HL-60 (cell line): ENCODE measurements at regions not wholly inside any gene's neighbourhood (a gene's known extent, or its start where the extent isn't known, plus 50 kb on each side); places are given as distances from the start of the nearest gene placed in this dataset.

Source experiments
- DNase-seq, 2 experiments: peaks; one replicate each; pipeline ENCODE4 v3.0.0-alpha.2; 2010 to 2020; ENCODE audit warnings: low read depth in 1 of 2, low spot score in 1 of 2
- H3K27ac ChIP-seq: fragments of 250-450 bp; sonication (Bioruptor Pico); replicated peaks from 2 replicates; pipeline ENCODE4 v1.5.1; 2020; ENCODE audit warnings: mild to moderate bottlenecking, moderate library complexity
- H3K27me3 ChIP-seq: fragments of 250-450 bp; sonication (Bioruptor Pico); 2 replicates; pipeline ENCODE4 v1.5.1; 2021; ENCODE audit warnings: mild to moderate bottlenecking, moderate library complexity; ENCODE audit not compliant: insufficient read depth, poor library complexity, severe bottlenecking
- H3K4me3 ChIP-seq: replicated peaks from 2 replicates; pipeline ENCODE4 v1.5.1; 2011; ENCODE audit warnings: mild to moderate bottlenecking, control low read depth, low read length; ENCODE audit not compliant: insufficient read depth
- CTCF ChIP-seq: IDR thresholded peaks from one replicate; pipeline ENCODE4 v1.5.1; 2011; ENCODE audit warnings: low read length, control low read depth, inconsistent platforms; ENCODE audit not compliant: insufficient read depth
- GABPA ChIP-seq: IDR thresholded peaks from 2 replicates; pipeline ENCODE4 v1.6.1; 2012; ENCODE audit warnings: low read depth
- POLR2AphosphoS5 ChIP-seq: IDR thresholded peaks from 2 replicates; pipeline ENCODE4 v1.6.1; 2012; ENCODE audit warnings: low read depth
- SPI1 ChIP-seq: IDR thresholded peaks from 2 replicates; pipeline ENCODE4 v1.6.1; 2012; ENCODE audit warnings: low read depth, mild to moderate bottlenecking, borderline replicate concordance
- TF ChIP-seq, protein P1 (sequence below): IDR thresholded peaks from 2 replicates; pipeline ENCODE4 v1.6.1; 2012; ENCODE audit warnings: low read depth; ENCODE audit not compliant: insufficient replicate concordance

DNA sequence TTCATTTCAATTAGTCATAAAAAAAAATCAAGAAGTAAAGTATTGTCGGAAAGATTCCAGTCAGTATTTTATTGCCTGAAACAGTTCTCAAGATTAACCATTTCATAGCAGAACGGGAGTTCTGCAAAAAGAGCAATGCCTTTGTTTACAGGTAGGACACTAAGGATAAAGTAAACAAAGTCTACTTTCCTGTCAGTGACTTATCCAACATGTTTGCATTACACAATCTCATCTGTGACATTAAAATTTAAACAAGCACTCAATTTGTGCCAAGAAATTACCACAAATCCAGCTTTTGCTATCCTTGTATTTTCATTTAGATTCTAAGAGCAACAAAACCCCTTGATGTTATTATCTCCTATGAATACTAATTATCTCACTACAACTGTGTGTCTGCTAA, 306.5 kb upstream of the LDB2 start:
- Histone ChIP-seq H3K27ac (no peak overlapping the region), H3K4me3 (no peak overlapping the region), H3K27me3 (no peaks in the 10 kb centered on the region)
- no peak for DNase-seq
- TF ChIP-seq GABPA (no peak), POLR2AphosphoS5 (no peak), SPI1 (no peak), CTCF (no peak)
- TF ChIP-seq, protein P1, sequence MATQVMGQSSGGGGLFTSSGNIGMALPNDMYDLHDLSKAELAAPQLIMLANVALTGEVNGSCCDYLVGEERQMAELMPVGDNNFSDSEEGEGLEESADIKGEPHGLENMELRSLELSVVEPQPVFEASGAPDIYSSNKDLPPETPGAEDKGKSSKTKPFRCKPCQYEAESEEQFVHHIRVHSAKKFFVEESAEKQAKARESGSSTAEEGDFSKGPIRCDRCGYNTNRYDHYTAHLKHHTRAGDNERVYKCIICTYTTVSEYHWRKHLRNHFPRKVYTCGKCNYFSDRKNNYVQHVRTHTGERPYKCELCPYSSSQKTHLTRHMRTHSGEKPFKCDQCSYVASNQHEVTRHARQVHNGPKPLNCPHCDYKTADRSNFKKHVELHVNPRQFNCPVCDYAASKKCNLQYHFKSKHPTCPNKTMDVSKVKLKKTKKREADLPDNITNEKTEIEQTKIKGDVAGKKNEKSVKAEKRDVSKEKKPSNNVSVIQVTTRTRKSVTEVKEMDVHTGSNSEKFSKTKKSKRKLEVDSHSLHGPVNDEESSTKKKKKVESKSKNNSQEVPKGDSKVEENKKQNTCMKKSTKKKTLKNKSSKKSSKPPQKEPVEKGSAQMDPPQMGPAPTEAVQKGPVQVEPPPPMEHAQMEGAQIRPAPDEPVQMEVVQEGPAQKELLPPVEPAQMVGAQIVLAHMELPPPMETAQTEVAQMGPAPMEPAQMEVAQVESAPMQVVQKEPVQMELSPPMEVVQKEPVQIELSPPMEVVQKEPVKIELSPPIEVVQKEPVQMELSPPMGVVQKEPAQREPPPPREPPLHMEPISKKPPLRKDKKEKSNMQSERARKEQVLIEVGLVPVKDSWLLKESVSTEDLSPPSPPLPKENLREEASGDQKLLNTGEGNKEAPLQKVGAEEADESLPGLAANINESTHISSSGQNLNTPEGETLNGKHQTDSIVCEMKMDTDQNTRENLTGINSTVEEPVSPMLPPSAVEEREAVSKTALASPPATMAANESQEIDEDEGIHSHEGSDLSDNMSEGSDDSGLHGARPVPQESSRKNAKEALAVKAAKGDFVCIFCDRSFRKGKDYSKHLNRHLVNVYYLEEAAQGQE = no peak

GRCh38 chr4:17203797-17204196, 305.4 kb upstream of the LDB2 start:
- Histone ChIP-seq H3K27me3 (no peaks in the 10 kb centered on the region), H3K27ac (no peak overlapping the region), H3K4me3 (no peak overlapping the region)
- no peak for DNase-seq
- TF ChIP-seq SPI1 (no peak), GABPA (no peak), POLR2AphosphoS5 (no peak), CTCF (no peak)
- TF ChIP-seq, protein P1 = no peak

DNA sequence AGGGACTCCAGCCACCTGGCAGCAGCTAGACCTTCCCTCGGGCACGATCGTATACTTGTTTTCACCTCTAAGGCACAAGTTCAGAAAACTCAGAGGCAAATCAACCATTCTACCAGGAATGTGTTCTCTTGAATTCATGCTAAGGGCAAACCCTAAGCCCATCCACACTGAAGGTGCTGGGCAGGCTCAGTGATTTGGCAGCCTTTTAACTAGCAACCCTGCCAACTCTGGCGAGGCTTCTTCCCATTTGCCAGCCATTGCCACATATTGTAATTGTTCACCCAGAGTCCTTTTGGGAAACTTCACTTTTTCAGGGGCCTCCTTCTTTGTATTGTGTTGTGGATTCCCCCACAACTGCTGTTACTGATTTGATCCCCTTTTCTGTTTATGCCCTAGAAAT, 298.6 kb upstream of the LDB2 start:
- Histone ChIP-seq H3K27ac (no peak overlapping the region), H3K27me3 (no peaks in the 10 kb centered on the region), H3K4me3 (no peak overlapping the region)
- no peak for DNase-seq
- TF ChIP-seq CTCF (no peak), GABPA (no peak), POLR2AphosphoS5 (no peak), SPI1 (no peak)
- TF ChIP-seq, protein P1 = no peak
